SJSA1 (cell line): ENCODE measurements at regions not wholly inside any gene's neighbourhood (a gene's known extent, or its start where the extent isn't known, plus 50 kb on each side); places are given as distances from the start of the nearest gene placed in this dataset.

Experiments
- DNase-seq, 2 experiments: peaks; one replicate each; pipeline ENCODE4 v3.0.0-alpha.2; 2015 to 2020; ENCODE audit warnings: low spot score in 2 of 2, low read depth in 1 of 2
- H3K27ac ChIP-seq: fragments of 250-450 bp; sonication (Bioruptor Pico); 2 replicates; pipeline ENCODE4 v1.5.1; 2020; ENCODE audit warnings: mild to moderate bottlenecking, moderate library complexity
- H3K27me3 ChIP-seq: fragments of 250-450 bp; sonication (Bioruptor Pico); replicated peaks from 2 replicates; pipeline ENCODE4 v1.5.1; 2020; ENCODE audit warnings: mild to moderate bottlenecking, moderate library complexity
- H3K36me3 ChIP-seq: fragments of 250-450 bp; sonication (Bioruptor Pico); 2 replicates; pipeline ENCODE4 v1.5.1; 2020; ENCODE audit warnings: mild to moderate bottlenecking
- H3K4me1 ChIP-seq: fragments of 250-450 bp; sonication (Bioruptor Pico); replicated peaks from 2 replicates; pipeline ENCODE4 v1.6.1; 2021; ENCODE audit warnings: mild to moderate bottlenecking
- H3K4me3 ChIP-seq: fragments of 250-450 bp; sonication (Bioruptor Pico); 2 replicates; pipeline ENCODE4 v1.5.1; 2020; ENCODE audit warnings: mild to moderate bottlenecking
- H3K9me3 ChIP-seq: fragments of 250-450 bp; sonication (Bioruptor Pico); replicated peaks from 2 replicates; pipeline ENCODE4 v1.5.1; 2020; ENCODE audit warnings: mild to moderate bottlenecking

DNA sequence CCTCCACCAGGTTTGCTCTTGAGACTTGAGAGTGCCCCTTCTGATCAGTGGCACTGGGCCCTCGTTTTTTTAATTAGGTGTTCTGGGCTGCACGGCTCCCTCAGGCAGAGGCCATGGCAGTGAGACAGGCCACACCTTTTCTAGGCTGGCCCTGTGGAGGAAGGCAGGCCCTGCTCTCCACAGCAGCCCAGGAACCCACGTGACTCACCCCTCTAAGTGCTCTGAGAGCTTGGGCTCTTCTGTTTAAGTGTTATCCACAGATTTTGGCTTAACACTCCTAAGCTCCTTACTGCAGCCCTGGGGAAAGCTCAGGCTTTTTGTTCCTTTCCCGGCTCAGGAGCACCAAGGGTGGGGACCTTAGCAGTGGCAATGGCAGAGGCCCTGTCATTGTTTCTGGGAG, 463.2 kb upstream of the GBE1 start:
- Histone ChIP-seq H3K36me3 (no peaks in the 10 kb centered on the region), H3K27ac (no peak overlapping the region), H3K27me3 (no peaks in the 10 kb centered on the region), H3K9me3 (no peaks in the 10 kb centered on the region), H3K4me3 (no peak overlapping the region), H3K4me1 (no peaks in the 10 kb centered on the region)
- DNase-seq: no peak

DNA sequence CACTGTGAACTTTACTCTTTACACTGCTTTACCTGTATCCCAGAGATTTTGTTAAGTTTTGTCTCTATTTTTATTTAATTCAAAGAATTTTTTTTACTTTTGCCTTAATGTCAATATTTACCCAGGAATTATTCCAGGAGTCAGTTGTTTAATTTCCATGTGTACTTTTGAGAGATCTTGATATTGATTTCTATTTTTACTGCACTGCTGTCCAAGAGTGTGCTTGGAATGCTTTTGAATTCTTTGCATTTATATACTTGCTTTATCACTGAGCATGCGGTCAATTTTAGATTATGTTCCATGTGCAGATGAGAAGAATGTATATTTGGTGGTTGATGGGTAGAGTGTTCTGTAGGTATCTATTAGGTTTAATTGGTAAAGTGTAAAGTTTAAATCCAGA, 461.0 kb upstream of the GBE1 start:
- H3K4me3 ChIP-seq: no peak overlapping the region
- no peaks in the 10 kb centered on the region for H3K27me3 ChIP-seq
- no peak overlapping the region for H3K27ac ChIP-seq
- no peaks in the 10 kb centered on the region for H3K4me1 ChIP-seq
- H3K36me3 ChIP-seq: no peaks in the 10 kb centered on the region
- H3K9me3 ChIP-seq: no peaks in the 10 kb centered on the region
- no peak for DNase-seq

DNA sequence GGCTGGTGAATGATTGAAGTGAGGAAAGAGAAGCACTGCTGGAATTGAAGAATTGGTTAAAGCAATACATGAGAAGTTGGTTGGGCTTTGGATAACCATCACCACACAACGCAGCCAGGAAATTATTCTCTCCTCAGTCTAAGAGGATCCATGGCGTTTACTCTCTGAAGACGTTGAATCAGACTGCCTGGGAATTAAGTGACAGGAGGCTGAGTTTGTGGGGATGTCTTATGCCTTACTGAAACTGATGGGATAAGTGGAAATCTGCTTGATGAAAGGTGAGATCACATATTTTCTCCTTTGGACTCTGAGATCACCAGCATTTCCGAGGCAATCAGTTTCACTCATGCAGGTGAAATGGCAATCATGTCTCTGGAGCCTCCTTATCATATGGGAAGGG, 456.1 kb upstream of the GBE1 start:
- Histone ChIP-seq H3K9me3 (no peaks in the 10 kb centered on the region), H3K4me1 (no peaks in the 10 kb centered on the region), H3K27ac (no peak overlapping the region), H3K27me3 (no peaks in the 10 kb centered on the region), H3K4me3 (no peak overlapping the region), H3K36me3 (no peaks in the 10 kb centered on the region)
- DNase-seq: no peak

DNA sequence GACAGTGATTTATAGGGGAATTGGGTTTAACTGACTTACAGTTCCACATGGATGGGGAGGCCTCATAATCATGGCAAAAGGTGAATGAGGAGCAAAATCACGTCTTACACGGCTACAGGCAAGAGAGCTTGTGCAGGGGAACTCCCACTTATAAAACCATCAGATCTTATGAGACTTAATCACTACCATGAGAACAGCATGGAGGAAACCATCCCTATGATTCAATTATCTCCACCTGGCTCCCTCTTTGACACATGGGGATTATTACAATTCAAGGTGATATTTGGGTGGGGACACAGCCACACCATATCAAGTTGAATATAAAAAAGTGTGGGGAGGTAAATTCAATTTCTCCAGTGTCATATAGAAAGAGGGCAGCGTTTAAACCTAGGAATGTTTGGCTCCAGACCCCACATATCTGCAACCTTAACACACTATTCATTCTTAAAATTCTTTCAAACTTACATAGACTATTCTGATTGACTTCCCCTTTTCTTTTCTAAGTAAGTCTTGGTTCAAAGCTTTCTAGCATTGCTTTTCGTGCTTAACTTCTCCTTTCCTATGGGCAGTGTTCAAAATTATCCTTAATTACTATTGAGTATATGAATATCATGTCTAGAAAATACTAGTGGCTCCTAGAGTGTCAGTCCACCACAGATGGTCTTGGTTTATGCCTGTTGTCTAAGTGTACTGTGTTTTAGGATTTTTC, 446.7 kb upstream of the GBE1 start:
- H3K9me3 ChIP-seq: no peaks in the 10 kb centered on the region
- no peak overlapping the region for H3K4me3 ChIP-seq
- DNase-seq: no peak
- no peaks in the 10 kb centered on the region for H3K36me3 ChIP-seq
- H3K4me1 ChIP-seq: no peaks in the 10 kb centered on the region
- H3K27ac ChIP-seq: no peak overlapping the region
- no peaks in the 10 kb centered on the region for H3K27me3 ChIP-seq

DNA sequence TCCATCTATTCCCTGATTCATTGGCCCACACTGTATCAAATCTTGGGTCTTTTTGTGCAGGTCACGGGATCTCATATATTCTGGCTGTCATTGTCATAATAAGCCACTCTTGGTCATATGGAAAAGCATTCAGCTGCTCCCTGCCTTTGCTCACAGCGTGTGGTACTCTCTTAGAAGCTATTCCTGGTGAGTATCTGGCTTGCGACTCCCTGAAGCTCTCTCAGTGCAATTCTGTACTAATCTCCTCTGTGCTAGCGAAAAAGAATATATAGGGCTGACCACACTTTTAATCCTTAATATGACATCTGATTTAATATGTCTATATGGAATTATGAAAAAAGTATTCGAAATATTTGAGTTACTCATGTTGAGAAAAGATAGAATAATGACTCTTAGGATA, 440.8 kb upstream of the GBE1 start:
- Histone ChIP-seq H3K27me3 (no peaks in the 10 kb centered on the region), H3K27ac (no peak overlapping the region), H3K9me3 (no peaks in the 10 kb centered on the region), H3K4me3 (no peak overlapping the region), H3K4me1 (no peaks in the 10 kb centered on the region), H3K36me3 (no peaks in the 10 kb centered on the region)
- no peak for DNase-seq

DNA sequence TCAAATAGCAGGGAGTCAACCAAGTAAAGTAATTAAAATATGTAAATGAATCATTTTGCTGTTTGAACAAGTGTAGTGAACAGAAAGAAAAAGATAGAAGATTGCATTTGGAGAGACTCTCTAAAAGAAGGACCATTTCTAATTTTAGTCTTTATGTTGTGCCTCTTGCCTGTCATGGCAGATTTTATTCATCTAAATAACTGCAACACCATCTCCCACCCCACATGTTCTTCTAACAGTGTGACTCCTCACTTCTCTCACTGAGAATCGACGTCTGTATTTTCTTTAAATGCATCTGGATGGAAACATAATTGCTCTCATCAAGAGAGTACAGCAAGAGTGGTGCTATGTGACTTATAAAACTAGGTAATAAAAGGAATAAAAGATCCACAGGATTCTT, 439.9 kb upstream of the GBE1 start:
- DNase-seq: no peak
- no peaks in the 10 kb centered on the region for H3K27me3 ChIP-seq
- H3K4me3 ChIP-seq: no peak overlapping the region
- H3K9me3 ChIP-seq: no peaks in the 10 kb centered on the region
- H3K36me3 ChIP-seq: no peaks in the 10 kb centered on the region
- no peak overlapping the region for H3K27ac ChIP-seq
- H3K4me1 ChIP-seq: no peaks in the 10 kb centered on the region

DNA sequence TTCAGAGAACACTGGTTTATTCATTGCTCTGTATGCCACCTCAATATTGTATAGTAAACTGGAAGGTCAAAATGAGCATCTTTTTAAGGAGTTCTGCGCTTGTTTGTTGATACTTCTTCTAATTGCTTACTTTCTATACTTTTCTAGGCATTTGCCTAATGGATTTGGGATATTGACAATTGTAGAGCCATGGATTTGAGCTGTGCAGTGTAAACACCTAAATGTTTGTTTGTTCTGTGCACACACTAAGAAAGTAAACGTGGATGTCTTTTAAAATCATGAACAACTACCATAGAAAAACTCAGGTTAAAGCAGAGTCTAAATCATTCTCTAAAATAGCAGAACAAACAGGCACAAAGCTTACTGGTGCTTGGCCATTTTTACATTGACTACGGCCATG, 436.6 kb upstream of the GBE1 start:
- Histone ChIP-seq H3K9me3 (no peaks in the 10 kb centered on the region), H3K4me3 (no peak overlapping the region), H3K36me3 (no peaks in the 10 kb centered on the region), H3K27ac (no peak overlapping the region), H3K4me1 (no peaks in the 10 kb centered on the region), H3K27me3 (no peaks in the 10 kb centered on the region)
- DNase-seq: no peak

DNA sequence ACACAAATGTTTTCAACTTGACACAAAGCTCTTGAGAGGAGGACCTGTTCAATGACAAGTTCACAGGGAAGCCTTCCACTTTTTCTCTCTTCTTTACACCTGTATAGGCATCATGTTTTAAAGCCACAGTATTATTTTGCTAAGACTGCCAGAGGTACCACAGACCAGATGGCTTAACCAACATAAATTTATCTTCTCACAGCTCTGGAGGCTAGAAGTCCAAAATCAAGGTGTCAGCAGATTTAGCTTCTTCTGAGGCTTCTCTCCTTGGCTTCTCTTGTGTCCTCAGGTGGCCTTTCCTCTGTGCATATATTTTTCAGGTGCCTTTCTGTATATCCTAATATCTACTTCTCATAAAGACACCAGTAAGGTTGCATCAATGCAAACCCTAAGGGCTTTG, 435.2 kb upstream of the GBE1 start:
- Histone ChIP-seq H3K4me1 (no peaks in the 10 kb centered on the region), H3K4me3 (no peak overlapping the region), H3K36me3 (no peaks in the 10 kb centered on the region), H3K27me3 (no peaks in the 10 kb centered on the region), H3K27ac (no peak overlapping the region), H3K9me3 (no peaks in the 10 kb centered on the region)
- no peak for DNase-seq

DNA sequence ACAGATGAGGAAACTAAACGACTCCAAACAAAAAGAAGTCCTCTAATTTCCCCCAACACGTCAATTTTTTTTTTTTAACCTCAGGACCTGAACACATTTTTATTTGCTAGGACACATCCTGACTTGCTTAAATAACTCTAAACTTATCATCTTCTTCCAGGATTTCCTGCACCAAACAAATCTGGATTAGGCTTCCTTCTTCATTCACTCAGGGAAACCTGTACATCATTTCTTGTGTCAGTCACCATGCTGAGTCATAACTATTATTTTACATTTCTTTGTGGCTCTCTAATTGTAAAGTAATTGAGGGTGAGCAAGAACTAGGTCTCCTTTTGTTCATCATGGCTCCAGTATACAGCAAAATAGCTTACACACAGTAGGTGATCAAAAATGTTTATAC, 433.4 kb upstream of the GBE1 start:
- no peak for DNase-seq
- no peak overlapping the region for H3K4me3 ChIP-seq
- no peaks in the 10 kb centered on the region for H3K9me3 ChIP-seq
- no peak overlapping the region for H3K27ac ChIP-seq
- no peaks in the 10 kb centered on the region for H3K27me3 ChIP-seq
- H3K36me3 ChIP-seq: no peaks in the 10 kb centered on the region
- no peaks in the 10 kb centered on the region for H3K4me1 ChIP-seq

DNA sequence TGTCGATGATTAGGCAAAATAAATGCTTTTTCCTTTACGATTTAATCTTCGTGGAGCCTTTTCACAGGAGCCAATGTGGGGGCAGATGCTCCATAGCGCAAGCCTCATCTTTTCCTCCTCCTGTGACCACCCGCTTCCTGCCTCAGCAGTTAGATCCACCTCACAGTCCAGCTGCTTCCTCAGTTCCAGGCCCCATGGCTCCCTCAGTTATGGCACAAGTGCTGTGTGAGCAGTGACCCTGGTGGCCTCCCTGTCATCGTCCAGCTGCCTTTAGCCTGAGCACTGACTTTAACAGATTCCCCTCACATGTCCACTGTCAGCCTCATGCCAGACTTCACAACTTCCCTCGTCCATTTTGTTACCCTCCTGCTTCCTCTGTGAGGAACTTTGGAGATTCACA, 424.6 kb upstream of the GBE1 start:
- Histone ChIP-seq H3K4me1 (no peaks in the 10 kb centered on the region), H3K27me3 (no peaks in the 10 kb centered on the region), H3K36me3 (no peaks in the 10 kb centered on the region), H3K27ac (no peak overlapping the region), H3K9me3 (no peaks in the 10 kb centered on the region), H3K4me3 (no peak overlapping the region)
- no peak for DNase-seq

DNA sequence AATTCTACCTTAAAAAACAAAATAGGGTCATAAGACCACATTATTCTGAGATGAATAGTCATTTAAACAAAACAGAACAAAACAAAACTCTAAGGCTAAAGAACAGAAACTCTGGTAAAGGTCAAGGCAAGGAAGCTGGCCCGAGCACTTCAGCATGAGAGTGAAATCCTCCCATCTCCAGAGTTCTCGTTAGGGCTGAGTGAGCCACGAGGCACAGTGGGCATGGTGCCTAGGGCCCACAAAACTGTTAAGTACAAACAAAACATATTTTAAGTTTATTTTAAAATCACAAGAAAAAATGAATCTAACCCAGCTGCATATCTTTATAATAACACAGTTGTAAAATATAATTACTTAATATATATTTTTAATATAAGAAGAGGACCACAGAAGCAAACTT, 417.8 kb upstream of the GBE1 start:
- Histone ChIP-seq H3K27me3 (no peaks in the 10 kb centered on the region), H3K4me1 (no peaks in the 10 kb centered on the region), H3K9me3 (no peaks in the 10 kb centered on the region), H3K27ac (no peak overlapping the region), H3K36me3 (no peaks in the 10 kb centered on the region), H3K4me3 (no peak overlapping the region)
- DNase-seq: no peak

DNA sequence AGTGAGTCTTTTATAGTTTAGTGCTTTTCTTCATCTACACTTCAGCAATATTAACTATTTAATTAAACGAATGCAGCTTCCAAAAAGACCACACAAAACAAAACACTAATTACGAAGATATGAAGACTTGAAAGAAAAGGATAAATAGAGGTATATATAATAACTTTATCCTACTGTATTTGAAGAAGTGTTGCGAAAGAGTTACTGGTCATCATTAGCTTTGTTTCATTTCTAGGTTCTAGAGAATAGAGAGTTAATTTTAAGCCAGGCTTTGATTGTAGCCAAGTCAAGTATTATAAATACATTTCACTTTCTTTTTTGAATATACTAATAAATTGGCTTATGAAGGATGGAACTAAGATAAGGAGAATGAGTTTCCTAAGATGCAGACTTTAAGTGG, 416.8 kb upstream of the GBE1 start:
- Histone ChIP-seq H3K9me3 (no peaks in the 10 kb centered on the region), H3K4me1 (no peaks in the 10 kb centered on the region), H3K36me3 (no peaks in the 10 kb centered on the region), H3K27me3 (no peaks in the 10 kb centered on the region), H3K4me3 (no peak overlapping the region), H3K27ac (no peak overlapping the region)
- no peak for DNase-seq

DNA sequence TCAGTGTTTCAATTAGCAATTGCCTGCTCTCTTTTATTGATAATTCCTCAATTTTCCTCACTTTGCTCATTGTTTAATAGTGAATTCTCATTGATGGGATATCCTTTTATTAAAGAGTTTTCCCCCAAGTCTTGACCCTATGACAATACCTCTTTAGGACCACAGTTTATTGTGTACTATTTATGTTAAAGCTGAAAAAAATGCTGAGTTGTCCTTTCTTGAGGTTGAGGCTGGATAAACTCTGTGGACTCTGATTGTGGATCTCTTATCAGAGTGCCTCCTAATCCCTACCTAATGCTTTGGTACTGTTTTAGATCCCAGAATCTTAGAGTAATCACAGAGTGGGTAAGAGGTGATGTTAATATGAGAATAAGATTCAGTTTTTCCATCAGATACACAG, 416.3 kb upstream of the GBE1 start:
- Histone ChIP-seq H3K27me3 (no peaks in the 10 kb centered on the region), H3K4me3 (no peak overlapping the region), H3K4me1 (no peaks in the 10 kb centered on the region), H3K9me3 (no peaks in the 10 kb centered on the region), H3K36me3 (no peaks in the 10 kb centered on the region), H3K27ac (no peak overlapping the region)
- no peak for DNase-seq

DNA sequence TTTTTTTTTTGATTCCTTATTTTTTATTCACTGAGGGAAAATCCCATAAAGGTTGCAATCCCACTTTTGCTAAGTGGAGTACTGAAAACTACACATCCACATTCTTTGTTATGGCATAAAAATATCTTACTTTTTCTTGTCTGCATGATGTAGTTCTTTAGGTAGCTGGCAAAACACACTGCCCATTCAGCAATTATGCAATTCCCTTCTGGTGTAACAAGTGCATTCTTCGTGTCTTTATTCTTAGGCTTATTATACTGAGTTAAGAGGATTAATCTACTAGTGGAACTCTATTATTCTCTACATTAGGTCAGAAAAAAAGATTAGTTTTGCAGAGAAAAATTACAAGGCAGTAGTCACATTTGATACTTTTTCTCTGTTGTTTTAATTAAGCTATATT, 403.8 kb upstream of the GBE1 start:
- no peaks in the 10 kb centered on the region for H3K9me3 ChIP-seq
- no peaks in the 10 kb centered on the region for H3K4me1 ChIP-seq
- no peaks in the 10 kb centered on the region for H3K36me3 ChIP-seq
- H3K27ac ChIP-seq: no peak overlapping the region
- no peak overlapping the region for H3K4me3 ChIP-seq
- no peak for DNase-seq
- H3K27me3 ChIP-seq: no peaks in the 10 kb centered on the region; the same call in 1 of the 2 replicates

DNA sequence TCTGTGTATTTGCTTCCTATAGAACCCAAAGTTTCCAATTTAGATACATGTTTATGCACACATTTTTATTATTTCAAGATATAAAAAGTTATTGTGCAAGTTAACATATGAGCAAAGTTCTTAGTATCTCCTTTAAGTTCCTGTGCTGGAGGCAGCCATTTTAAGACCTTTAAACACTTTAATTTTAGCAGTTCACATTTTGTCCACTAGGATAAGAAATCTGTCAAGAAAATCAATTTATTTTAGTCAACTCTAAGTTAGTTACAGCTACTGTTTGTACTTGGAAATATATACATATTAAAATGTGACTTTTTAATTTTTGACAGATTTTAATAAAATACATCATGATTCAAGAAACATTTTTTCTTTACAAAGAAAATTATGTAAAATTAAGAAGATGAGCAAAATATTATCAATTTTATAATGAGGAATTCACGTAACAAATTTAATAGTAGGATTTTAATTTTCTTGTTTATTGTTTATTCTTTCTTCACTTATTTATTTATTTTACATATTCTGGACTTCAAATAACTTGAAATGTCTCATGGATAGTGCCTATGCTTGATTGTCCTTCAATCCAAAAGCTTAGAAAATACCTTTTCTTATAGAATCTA, 402.6 kb upstream of the GBE1 start:
- no peaks in the 10 kb centered on the region for H3K9me3 ChIP-seq
- no peaks in the 10 kb centered on the region; the same call in 1 of the 2 replicates for H3K27me3 ChIP-seq
- H3K27ac ChIP-seq: no peak overlapping the region
- no peak for DNase-seq
- H3K36me3 ChIP-seq: no peaks in the 10 kb centered on the region
- H3K4me3 ChIP-seq: no peak overlapping the region
- no peaks in the 10 kb centered on the region for H3K4me1 ChIP-seq
